ENCODE measurements at regions not wholly inside any gene's neighbourhood (a gene's known extent, or its start where the extent isn't known, plus 50 kb on each side); places are given as distances from the start of the nearest gene placed in this dataset.

DNA sequence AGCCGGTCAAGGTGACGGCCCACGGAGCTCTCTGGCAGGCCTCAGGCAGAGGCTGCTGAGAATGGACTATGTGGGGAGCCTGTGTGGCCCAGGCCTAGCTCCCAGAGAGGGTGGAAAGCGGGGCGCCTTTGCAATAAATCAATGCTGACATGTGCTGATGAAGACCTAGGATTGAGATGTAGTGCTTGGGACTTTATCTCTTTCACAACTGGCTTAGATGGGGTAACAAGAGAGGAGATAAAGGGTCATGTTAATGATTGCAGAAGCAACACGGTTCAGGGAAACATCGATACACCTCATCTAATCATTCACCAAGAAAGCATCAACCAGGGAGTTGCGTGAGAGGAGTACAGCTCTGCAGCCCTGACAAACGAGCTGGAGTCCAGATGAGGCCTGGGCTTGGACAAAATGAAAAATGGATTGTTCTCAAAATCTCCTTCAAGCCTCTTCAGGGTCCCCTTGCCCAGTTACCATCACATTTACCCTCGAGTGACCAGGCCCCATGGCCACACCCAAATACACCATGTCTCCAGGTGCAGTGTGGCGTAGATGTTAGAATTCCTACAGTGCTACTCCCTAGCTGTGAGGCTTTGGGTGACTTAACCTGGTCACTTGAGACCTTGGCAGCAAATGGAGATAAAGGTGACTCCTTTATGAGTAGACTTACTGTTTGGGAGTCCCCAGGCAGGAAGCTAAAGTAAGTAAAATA is 146.4 kb upstream of the LIPC start (continued):
- no peak for TF ChIP-seq NKX3-1 (CRISPR knock-in tag; IDR thresholded peaks at IDR 0.05)
- 0 out of 2 replicates have a peak, but pooled peaks have one; percentile 45 for TF ChIP-seq BRCA1 (CRISPR knock-in tag; IDR thresholded peaks at IDR 0.05)
- TF ChIP-seq, protein P1, sequence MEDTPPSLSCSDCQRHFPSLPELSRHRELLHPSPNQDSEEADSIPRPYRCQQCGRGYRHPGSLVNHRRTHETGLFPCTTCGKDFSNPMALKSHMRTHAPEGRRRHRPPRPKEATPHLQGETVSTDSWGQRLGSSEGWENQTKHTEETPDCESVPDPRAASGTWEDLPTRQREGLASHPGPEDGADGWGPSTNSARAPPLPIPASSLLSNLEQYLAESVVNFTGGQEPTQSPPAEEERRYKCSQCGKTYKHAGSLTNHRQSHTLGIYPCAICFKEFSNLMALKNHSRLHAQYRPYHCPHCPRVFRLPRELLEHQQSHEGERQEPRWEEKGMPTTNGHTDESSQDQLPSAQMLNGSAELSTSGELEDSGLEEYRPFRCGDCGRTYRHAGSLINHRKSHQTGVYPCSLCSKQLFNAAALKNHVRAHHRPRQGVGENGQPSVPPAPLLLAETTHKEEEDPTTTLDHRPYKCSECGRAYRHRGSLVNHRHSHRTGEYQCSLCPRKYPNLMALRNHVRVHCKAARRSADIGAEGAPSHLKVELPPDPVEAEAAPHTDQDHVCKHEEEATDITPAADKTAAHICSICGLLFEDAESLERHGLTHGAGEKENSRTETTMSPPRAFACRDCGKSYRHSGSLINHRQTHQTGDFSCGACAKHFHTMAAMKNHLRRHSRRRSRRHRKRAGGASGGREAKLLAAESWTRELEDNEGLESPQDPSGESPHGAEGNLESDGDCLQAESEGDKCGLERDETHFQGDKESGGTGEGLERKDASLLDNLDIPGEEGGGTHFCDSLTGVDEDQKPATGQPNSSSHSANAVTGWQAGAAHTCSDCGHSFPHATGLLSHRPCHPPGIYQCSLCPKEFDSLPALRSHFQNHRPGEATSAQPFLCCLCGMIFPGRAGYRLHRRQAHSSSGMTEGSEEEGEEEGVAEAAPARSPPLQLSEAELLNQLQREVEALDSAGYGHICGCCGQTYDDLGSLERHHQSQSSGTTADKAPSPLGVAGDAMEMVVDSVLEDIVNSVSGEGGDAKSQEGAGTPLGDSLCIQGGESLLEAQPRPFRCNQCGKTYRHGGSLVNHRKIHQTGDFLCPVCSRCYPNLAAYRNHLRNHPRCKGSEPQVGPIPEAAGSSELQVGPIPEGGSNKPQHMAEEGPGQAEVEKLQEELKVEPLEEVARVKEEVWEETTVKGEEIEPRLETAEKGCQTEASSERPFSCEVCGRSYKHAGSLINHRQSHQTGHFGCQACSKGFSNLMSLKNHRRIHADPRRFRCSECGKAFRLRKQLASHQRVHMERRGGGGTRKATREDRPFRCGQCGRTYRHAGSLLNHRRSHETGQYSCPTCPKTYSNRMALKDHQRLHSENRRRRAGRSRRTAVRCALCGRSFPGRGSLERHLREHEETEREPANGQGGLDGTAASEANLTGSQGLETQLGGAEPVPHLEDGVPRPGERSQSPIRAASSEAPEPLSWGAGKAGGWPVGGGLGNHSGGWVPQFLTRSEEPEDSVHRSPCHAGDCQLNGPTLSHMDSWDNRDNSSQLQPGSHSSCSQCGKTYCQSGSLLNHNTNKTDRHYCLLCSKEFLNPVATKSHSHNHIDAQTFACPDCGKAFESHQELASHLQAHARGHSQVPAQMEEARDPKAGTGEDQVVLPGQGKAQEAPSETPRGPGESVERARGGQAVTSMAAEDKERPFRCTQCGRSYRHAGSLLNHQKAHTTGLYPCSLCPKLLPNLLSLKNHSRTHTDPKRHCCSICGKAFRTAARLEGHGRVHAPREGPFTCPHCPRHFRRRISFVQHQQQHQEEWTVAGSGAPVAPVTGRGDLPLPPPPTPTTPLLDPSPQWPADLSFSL (CRISPR knock-in tag; IDR thresholded peaks at IDR 0.05): no peak
- TF ChIP-seq SIX1 (CRISPR knock-in tag; IDR thresholded peaks at IDR 0.05; ENCODE audit: borderline replicate concordance): 0 out of 2 replicates have a peak, but pooled peaks have one; percentile 34
- peak; percentile 36; the same call in 1 of the 2 replicates for TF ChIP-seq ZNF205 (CRISPR knock-in tag; IDR thresholded peaks at IDR 0.05)
- no peak for TF ChIP-seq ARNT2 (CRISPR knock-in tag; IDR thresholded peaks at IDR 0.05; ENCODE audit: low read depth)
- TF ChIP-seq MBNL3 (CRISPR knock-in tag; conservative IDR thresholded peaks at IDR 0.05): no peak
- TF ChIP-seq FOXO1 (CRISPR knock-in tag; IDR thresholded peaks at IDR 0.05): peak; percentile 65; the same call in 1 of the 2 replicates
- TF ChIP-seq DPF2 (CRISPR knock-in tag; IDR thresholded peaks at IDR 0.05; ENCODE audit: borderline replicate concordance, low read depth): peak; percentile 8; the same call in 1 of the 2 replicates
- TF ChIP-seq FOSL2 (CRISPR knock-in tag; IDR thresholded peaks at IDR 0.05): peak; percentile 43
- TF ChIP-seq ONECUT2 (CRISPR knock-in tag; IDR thresholded peaks at IDR 0.05): peak; percentile 95
- TF ChIP-seq ARID4A (CRISPR knock-in tag; IDR thresholded peaks at IDR 0.05; ENCODE audit: borderline replicate concordance): peak; percentile 28; the same call in 1 of the 2 replicates
- TF ChIP-seq GFI1 (CRISPR knock-in tag; IDR thresholded peaks at IDR 0.05; ENCODE audit: borderline replicate concordance): peak; percentile 92
- TF ChIP-seq ARID3A (IDR thresholded peaks at IDR 0.05; ENCODE audit: low read depth, low read length): peak; percentile 96
- TF ChIP-seq NR2F2 (IDR thresholded peaks at IDR 0.05; ENCODE audit: borderline replicate concordance, low read depth): peak; percentile 89
- TF ChIP-seq ZNF766 (CRISPR knock-in tag; IDR thresholded peaks at IDR 0.05; ENCODE audit: borderline replicate concordance): 0 out of 2 replicates have a peak, but pooled peaks have one; percentile 37
- peak; percentile 26; the same call in 1 of the 2 replicates for TF ChIP-seq ZNF225 (CRISPR knock-in tag; IDR thresholded peaks at IDR 0.05)
